GM21529 (cell line): ENCODE measurements at regions not wholly inside any gene's neighbourhood (a gene's known extent, or its start where the extent isn't known, plus 50 kb on each side); places are given as distances from the start of the nearest gene placed in this dataset.

Experiments used
- ATAC-seq: cut with Tn5 transposase; IDR thresholded peaks from one replicate; pipeline ENCODE4 v1.9.1; 2021; ENCODE audit not compliant: unreplicated experiment

DNA sequence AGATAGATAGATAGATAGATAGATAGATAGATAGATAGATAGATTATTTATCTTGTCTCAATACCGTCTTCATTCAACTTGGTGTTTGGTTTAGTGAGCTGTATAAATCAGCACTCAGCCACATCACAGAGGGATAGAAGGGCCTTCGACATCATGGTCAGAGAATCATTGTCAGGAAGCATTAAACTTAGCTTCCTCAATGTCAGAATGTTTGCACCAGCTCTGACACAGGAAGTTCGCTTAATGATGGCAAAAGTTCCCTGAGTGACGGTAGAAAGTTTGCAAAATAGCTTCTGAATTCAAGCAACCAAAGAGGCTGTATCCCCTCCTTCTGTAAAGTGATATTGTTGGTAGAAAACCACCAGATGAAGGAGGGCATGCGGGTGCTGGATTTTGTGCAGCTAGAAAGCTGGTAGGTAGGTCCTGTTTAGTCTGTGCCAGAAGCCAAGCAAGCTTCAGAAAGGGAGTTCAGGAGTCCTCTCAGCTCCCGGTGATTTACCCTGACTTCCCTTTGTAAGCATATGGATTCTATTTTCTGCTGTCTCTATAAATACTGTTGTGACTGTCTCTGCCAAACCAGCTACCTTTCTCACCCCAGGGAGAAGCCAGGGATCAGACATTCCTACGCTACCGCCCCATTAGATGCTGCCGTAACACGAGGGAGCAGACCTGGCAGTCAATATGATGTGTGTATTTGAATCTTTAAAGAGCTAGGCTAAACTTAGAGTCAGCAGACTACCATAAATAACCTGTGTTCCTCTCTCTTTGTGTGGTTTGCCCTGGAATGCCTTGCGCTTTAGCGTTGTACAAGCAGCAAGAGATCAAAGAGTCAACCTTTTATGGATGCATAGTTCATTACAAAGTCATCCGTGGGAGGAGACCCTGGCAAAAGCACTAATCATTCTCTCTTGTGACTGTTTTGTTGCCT is 200.5 kb upstream of the KIAA1217 start:
- no peak for ATAC-seq

DNA sequence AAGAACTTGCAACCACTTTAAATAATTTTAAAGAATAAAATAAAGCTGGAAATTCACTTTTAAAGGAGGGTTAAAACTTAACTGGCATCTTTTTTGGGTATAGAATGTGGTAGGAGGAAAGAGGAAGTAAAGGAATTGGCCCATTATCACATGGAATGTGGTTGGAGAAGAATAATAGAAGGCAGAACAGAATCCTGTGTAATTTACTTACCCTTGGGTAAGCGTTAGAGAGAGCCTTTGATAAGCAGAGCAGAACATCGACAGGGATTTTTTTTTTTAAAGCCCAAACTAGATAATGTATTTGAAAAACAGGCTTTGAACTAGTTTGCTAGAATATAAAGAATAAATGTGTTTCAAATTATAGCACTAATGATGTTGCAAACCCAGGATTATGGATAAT is 199.8 kb upstream of the KIAA1217 start:
- ATAC-seq, result no peak

DNA sequence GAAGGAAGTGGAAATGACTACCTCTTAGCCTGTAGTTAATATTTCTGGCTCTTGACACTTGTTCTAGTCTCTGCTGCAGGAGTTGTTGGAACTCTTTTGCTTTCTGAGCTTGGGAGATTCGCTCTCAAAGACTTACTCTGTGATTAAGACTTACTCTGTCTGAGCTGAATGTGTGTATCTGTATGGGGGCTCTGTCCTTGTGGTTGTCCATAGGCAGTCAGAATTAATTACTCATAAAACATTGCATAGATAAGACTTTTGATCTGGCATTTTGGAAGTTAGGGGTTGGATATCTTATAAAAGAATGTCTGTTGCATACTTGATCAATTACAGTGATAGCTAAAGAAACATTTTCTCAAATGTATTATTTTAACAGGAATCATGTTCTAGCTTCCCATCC is 199.2 kb upstream of the KIAA1217 start:
- ATAC-seq, result no peak

DNA sequence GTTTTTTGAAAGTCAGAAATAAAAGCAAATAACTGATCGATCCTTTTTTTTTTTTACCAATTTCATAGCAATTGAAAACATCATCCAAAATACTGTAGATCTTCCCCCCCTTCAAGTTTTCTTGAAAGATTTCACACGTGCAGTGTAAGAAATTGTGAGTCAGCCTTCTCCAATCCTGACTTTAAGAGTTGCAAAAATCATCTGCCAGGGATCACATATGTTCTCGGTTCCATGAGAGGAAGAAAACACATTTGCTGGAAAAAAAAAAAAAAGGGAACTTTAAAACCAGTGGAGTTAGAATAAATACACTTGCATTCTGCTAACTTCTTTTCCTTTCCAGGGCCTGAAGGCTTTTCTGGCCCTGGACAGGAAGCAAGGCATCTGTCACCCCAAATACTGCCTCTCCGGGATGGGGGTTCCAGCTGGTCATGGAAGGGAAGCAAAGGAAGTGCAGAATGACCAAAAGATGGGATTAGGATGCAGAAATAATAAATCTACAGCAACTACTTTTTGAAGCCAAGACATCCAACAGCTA is 198.4 kb upstream of the KIAA1217 start:
- ATAC-seq, result no peak

DNA sequence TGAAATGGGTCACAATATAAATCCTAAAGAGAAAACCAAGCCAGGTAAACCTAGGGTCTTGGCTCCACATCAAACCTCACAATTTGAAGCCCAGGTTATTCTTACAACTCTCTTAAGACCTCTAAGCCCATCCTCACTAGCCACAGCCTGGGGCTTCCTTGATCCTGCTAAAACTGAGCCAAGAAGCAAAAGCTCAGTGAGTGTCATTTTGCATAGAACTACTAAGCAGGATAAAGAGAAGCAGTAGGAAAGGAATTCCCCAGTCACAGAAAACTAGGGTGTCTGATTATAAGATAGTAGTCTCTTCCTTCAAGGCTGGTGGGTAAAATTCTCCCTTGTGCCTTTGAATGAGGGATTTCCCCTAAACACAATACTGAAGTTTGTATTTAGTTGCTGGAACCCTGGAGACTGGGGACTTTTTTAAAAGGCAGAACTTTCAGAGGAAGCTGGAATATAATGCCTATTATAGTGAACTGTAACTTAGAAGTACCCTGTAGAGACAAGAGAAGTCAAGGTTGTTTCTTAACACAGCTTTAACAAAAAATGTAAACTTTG is 196.6 kb upstream of the KIAA1217 start:
- no peak for ATAC-seq

DNA sequence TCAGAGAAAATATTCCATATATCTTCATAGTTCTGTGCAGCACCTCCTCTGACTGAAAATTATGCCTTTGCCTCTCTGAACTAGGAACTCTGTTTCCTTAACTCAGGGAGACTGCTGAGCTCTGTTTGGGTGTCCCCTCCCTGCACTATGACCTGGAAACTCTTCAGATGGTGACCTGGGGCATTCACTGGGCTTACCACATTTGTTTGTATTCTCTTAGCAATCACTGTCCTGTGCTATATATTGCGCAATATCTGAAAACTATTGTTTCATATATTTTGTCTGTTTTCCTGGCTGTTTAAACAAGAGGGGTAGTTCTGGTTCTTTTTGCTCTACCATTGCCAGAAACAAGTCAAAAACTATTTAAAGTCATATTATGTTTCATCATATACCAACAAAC is 181.8 kb upstream of the KIAA1217 start:
- ATAC-seq, result no peak

DNA sequence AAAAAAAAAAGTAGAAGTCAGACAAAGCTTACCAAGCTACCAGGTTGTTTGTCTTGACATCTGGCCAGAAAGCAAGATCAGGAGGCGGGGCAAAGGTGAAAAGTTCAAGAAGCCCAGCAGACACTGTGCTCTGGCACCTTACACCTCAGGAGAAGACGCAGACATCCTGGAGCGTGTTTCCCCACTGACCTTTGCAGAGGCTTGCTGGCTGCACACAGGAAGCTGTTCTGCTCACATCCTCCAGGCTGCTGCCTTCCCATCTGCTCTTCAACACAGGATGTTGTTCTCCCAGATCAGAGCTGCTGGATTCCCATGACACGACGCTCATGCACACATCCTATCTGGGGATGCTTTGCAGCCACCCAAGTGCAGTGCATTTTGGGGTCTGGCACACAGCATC is 174.4 kb upstream of the KIAA1217 start:
- no peak for ATAC-seq

DNA sequence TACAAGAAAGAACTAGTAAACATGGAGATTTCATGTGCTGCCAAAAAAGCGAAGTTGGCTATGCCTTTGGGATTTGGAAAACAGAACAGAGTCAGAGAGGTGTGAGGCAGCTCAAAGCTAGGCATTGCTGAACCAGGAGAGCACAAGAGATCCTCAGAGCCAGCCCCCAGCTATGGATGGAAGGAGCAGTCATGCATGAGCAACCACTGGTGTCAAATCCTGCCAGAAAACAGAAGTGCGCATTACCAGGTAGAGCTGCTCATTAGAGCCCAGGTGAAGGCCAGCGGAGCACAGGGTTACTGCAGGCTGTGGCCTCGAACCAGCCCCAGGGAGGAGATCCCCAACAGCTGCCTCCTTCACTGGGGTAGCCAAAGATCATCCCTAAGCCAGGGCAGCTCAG is 173.2 kb upstream of the KIAA1217 start:
- no peak for ATAC-seq

DNA sequence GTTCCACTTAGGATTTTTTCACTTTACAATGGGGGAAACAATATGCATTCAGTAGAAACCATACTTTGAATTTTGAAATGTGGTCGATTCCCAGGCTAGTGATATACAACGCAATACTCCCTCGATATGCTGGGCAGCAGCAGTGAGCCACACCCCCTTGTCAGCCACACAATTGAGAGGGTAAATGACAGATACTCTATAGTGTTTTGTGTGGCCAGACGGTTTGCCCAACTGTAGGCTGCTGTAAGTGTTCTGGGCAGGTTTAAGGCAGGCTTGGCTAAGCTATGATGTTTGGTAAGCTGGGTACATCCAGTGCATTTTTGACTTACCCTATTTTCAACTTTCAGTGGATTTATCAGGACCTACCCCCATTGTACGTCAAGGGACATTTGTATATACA is 169.6 kb upstream of the KIAA1217 start:
- ATAC-seq, result no peak

DNA sequence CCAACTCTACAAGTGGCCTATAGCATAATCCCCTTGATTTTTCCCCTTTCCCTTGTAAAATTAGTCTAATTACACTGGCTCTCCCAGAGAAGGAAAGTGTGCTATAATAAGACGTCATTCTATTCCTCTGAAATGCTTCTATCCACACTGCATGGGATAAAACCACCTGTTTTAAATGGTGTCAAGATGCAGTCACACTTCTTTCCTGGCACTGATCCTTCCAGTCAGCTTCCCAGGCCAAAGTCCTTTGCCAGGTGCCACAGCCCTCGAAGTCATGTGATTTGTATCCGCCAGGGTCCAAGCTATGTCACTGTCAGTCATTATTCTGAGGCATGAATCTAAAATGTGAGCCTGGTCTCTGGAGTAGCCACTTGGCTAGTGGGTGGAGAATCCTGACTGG is 169.0 kb upstream of the KIAA1217 start:
- ATAC-seq, result no peak

DNA sequence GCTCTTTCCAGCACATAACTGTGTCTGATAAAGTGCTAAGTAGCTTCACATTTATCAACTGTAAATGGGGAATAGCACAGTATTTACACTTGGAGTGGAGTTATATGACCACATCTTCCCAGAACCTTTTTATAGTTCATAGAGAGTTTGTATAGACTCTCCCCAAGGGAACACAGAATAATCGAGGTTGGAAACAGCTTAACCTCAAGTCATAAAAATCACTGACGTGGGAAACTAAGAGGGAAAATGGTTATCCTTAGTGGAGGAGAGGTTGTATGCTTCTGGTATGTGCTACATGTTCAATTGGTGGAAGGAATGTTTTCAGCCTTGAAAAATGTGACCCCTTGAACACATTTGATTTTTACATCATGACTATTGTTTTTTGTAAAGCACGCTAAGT is 167.9 kb upstream of the KIAA1217 start:
- no peak for ATAC-seq

DNA sequence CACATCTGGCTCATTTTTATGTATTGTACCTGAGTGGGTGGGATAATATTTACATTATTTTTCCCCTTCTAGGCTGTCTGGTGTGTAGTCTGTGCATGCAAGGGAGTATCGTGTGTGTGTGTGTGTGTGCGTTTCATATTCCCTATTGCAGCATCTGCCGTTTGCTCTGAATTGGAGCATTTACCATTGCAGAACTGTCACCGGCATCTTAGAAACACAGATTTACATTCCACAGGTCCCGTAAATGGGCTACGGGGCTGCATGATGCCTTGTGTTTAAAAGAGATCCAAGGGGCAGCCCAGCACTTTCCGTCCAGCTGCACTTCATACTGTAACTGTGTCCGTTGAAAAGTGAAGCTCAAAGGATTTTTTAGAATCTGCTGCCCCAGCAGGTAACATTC is 167.1 kb upstream of the KIAA1217 start:
- no peak for ATAC-seq

DNA sequence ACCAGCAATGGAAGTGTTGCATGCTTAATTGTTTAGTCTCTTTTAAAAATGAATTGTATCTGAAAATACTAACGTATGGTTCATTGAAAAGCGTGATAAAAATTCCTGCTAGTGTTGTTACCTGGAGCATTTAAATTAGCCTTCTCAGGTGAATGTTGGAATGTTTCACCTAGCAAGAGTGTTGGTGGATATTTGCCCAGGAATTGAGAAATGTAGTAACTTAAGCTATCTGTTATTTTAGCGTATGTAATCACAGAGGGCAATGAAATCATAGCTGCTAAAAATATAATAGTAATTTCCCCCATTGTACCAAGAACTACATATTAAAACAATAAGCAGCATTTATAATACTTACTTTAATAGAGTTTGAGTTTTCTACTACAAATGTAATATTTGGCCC is 166.1 kb upstream of the KIAA1217 start:
- ATAC-seq, result no peak

DNA sequence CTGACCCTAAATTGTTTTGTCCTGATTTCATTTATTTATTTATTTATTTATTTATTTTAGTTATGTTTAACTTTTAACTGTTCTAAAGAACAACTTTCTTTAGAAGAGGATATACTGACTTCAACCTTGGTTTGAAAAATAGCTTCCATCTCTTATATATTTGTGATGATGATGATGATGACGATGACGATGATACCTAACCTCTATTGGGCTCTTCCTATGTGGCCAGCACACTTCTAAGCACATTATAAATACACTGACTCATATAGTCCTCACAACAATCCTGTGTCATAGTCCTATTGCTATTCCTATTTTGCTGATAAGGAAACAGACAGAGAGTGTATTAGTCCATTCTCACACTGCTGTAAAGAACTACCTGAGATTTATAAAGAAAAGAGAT is 162.9 kb upstream of the KIAA1217 start:
- ATAC-seq, result no peak

DNA sequence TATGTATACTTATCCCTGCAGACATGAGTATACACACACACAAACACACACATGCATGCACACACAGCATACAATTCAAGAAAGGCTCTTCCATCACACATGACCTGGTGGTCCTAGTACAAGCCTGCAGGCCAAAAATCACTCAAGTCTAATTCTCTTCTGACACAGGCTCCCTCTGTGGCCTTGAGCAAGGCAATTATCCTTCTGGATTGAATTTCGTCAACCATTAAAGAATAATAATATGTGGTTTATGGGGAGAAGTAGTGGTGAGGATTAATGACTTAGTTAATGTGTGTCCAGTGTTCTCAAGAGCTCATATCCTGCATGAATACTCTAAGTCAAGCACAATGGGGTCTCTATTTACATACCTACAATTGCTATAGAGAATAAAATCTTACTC is 161.8 kb upstream of the KIAA1217 start:
- no peak for ATAC-seq

DNA sequence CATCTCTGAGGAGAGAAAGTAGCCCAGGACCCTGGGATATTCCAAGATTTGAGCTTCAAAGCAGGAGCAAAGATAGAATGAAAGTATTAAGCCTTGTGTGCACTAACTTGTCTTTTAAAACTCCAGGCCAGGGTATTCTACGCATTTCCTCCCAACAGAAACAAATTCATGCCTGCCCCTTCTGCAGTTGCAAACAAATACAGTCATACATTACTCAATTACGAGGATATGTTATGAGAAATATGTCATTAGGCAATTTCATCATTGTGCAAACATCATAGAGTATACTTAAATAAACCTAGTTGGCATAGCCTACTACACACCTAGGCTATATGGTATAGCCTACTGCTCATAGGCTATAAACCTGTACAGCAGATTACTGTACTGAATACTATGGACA is 154.5 kb upstream of the KIAA1217 start:
- no peak for ATAC-seq

DNA sequence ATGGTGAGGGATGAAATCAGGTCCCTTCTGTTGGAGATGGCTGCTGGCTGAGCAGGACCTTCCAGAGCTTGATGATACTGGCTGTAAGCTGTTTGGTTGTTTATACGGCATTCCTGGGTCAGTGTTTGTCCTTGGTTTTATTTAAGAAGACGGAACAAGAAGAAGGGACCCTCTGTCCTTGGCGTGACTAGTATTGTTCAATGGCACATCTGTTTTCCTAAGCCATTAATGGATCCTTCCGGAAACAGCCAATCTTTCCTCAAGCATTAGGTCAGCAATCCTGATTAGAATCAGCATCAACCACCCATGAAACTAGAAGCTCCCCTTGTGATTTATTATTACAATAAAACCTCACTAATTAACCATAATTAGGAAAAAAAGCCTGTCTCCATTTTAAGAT is 128.7 kb upstream of the KIAA1217 start:
- ATAC-seq, result no peak

DNA sequence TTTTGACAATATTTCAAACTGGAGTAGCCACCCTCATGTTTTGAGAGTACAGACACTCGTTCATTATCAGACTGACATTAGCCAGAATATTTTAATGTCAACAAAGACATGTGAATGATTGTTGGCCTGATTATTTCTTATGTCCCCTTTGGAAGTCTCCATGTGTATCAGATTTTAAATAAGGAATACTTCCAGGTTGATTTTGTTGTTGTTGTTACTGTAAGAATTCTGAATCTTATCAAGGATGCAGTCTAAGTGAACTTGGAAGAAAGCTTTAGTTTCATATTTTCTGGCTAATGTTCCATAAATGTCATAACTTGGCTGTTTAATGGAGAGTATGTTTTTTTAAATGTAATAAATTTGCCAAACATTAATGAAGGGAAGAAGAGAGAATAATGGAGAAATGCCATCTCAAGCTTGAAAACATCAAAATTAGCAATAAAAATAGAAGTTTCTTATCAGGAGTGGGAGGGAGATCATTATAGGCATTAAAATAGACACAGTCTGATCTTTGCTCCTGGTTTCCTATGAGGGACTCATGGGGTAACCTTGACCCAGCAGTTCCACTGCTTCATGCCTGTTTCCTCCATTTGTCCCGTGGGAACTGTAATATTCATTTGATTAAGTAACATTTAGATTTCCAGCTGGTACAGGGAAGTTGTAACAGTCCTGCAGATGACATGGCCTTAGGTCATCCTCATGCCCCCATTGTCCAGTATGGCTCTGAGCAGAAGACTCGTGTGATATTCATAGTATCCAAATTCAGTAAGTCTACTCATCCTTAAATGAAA is 122.4 kb upstream of the KIAA1217 start:
- no peak for ATAC-seq

DNA sequence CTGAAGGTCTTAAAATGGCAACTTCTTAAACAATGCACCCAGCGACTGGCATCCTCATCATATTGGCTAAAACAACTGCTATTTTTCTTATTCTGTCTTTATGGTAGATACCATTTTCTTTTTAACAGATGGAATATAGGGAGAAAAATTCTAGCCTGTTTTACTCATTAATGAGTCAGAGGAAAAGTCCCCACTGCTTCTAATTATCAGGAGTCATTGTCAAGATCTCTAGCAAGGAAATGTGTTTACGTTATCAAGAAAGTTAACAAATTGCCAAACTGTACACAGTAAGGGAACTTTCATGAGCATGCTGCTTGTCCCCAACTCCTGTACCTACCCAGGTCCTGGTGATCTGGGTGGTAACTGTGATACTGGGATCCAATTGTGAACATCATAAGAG is 117.7 kb upstream of the KIAA1217 start:
- ATAC-seq, result no peak

DNA sequence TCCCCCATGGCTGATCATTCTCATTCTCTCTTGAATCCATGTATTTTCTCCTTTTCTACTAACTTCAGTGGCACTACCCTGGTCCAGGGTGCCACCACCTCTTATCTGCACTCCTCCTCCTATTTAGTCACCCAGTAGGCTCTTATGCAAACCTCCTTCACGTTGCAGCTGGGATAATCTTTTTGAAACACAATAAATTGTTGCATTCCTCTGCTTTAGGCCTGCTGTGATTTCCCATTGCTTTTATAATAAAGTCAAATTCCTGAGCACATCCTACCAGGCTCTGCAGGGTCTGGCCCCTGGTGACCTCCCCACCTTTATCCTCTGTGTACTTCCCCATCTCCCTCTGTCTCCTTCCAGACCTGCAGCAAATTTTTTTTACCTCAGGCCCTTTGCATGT is 112.7 kb upstream of the KIAA1217 start:
- no peak for ATAC-seq

DNA sequence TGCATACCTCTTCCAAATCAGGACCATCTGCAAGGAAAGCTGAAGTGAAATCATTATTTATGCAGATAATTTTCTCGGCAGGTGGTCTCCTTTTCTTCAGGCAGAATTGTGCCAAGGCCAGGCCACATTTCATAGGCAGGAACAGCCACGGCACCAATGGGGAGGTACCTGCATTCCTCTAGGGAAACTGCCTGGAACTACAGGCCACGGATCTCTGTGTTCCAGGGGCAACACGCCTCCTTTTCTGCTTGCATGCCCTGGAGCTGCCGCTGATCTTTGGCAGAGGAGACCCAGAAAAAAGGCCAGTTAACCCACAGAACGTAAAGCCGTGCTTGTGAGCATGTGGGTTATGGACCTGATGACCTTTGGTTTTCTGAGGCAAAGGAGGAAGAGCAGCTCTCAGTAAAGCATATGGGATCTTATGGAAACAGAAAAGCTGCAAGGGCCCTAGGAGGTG is 111.2 kb upstream of the KIAA1217 start:
- no peak for ATAC-seq

DNA sequence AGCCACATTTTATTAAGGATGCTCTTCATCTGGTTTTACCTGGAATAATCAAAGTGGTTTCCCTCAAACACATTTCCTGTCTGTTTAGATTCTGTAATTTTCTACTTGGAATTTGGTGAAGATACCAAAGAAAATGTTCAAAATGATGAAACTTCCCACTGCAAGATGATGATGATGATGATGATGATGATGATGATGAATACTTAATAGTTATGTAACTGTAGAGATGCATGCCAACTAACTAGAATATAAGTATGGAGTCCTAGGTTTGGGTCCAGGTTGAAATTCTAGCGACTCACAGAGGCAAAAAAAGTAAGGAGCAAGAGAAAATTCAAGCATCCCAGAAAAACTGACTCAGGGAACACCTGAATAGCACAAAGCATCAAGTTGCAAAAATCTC is 104.0 kb upstream of the KIAA1217 start:
- no peak for ATAC-seq
